C4-2B (cell line): ENCODE measurements at regions not wholly inside any gene's neighbourhood (a gene's known extent, or its start where the extent isn't known, plus 50 kb on each side); places are given as distances from the start of the nearest gene placed in this dataset.

Source experiments
- H3K27ac ChIP-seq: fragments of 450-650 bp; 2 replicates; pipeline ENCODE4 v1.5.1; 2017
- CTCF ChIP-seq: fragments of 450-650 bp; conservative IDR thresholded peaks from 2 replicates; pipeline ENCODE4 v1.5.1; 2017; ENCODE audit warnings: mild to moderate bottlenecking
- ZFX ChIP-seq: fragments of 450-650 bp; IDR thresholded peaks from 2 replicates; pipeline ENCODE4 v1.6.1; 2017

GRCh38 chr3:99170867-99171517 is 269.5 kb upstream of the DCBLD2 start:
- TF ChIP-seq ZFX (no peak), CTCF (no peak)
- H3K27ac ChIP-seq: no peak overlapping the region

- no peak overlapping the region for H3K27ac ChIP-seq
- TF ChIP-seq ZFX (no peak), CTCF (no peak)
Measured at GRCh38 chr3:99167071-99167470, 265.6 kb upstream of the DCBLD2 start.

DNA sequence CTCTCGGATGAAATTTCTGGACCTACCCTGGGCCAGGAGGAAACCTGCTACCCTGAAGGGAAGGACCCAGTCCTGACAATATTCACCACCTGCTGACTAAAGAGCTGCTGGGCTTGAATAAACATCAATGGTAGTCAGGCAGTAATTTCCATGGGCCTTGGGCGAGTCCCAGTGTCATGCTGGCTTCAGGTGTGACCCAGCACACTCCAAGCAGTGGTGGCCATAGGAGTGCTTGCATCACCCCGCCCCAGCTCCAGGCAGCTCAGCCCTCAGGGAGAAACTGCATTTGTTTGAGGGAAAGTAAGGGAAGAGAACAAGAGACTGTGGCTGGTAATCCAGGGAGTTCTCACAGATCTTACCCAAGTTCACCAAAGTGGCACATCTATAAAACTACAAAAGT is 261.8 kb upstream of the DCBLD2 start:
- no peak for TF ChIP-seq CTCF
- TF ChIP-seq ZFX: no peak
- H3K27ac ChIP-seq: no peak overlapping the region

DNA sequence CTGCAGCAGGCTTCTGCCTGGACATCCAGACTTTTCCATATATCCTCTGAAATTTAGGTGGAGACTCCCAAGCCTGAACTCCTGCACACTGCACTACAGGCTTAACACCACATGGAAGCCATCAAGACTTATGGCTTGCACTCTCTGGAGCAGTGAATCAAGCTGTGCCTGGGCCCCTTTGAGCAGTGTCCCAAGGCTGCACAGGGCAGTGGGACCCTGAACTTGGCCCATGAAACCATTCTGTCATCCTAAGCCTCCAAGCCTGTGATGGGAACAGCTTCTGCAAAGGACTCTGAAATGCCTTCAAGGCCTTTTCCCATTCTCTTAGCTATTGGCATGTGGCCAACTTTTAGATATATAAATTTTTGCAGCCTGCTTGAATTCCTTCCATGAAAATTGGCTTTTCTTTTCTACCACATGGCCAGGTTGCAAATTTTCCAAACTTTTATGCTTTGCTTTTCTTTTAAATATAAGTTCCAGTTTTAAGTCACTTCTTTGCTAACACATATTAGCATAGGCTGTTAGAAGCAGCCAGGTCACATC is 257.8 kb upstream of the DCBLD2 start:
- H3K27ac ChIP-seq: no peak overlapping the region
- TF ChIP-seq CTCF: no peak

- H3K27ac ChIP-seq: no peak overlapping the region
- TF ChIP-seq CTCF (no peak), ZFX (no peak)
Measured at GRCh38 chr3:99145031-99145430, 243.5 kb upstream of the DCBLD2 start.

- TF ChIP-seq CTCF: no peak
- TF ChIP-seq ZFX: no peak
- no peak overlapping the region for H3K27ac ChIP-seq
Measured at GRCh38 chr3:99143493-99143892, 242.0 kb upstream of the DCBLD2 start.

DNA sequence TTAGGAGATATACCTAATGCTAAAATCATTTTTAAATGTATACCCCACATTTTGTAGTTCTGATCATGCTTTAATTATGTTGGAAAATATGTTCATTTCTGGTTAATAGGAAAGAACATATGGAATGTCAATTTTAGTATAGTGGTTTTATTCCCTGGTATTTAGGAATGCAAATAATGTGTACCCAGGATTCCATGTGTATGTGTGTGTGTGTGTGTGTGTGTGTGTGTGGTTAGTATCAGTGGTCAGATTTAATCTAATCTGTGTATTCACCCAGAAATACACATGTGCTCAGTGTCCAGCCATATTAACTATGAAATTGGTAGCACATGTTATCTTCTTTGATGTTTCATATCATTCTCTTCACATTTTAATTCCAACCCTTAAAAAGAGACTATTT is 233.5 kb upstream of the DCBLD2 start:
- no peak overlapping the region for H3K27ac ChIP-seq
- TF ChIP-seq ZFX (no peak), CTCF (no peak)
